Fibroblast of skin of right quadriceps (primary cell): ENCODE measurements at regions not wholly inside any gene's neighbourhood (a gene's known extent, or its start where the extent isn't known, plus 50 kb on each side); places are given as distances from the start of the nearest gene placed in this dataset.
"Not testable (repeated sequence)": the region's sequence is repeated elsewhere in the genome, so short reads cannot be mapped to it uniquely, and the experiment has no call there.

Source experiments
- DNase-seq: peaks from one replicate; pipeline ENCODE4 v3.0.0-alpha.2; 2013

- DNase-seq: peak; percentile 38
These were observed 346.7 kb downstream of the PAX1 start for GRCh38 chr20:22052025-22052650.

- not testable (repeated sequence) for DNase-seq
These were observed 340.6 kb downstream of the PAX1 start for GRCh38 chr20:22045956-22046507.

GRCh38 chr20:22027423-22027822, 322.0 kb downstream of the PAX1 start:
- no peak for DNase-seq

GRCh38 chr20:22020201-22020600, 314.7 kb downstream of the PAX1 start:
- DNase-seq: peak; percentile 62

- peak; percentile 7 for DNase-seq
These were observed 303.0 kb downstream of the PAX1 start for GRCh38 chr20:22008456-22008855.

GRCh38 chr20:22006306-22006705, 300.8 kb downstream of the PAX1 start:
- DNase-seq: no peak

GRCh38 chr20:22005535-22005934, 300.1 kb downstream of the PAX1 start:
- no peak for DNase-seq

GRCh38 chr20:22004946-22005345, 299.5 kb downstream of the PAX1 start:
- DNase-seq: no peak

- DNase-seq: no peak
These were observed 298.2 kb downstream of the PAX1 start for GRCh38 chr20:22003680-22004079.

GRCh38 chr20:22001886-22002285, 296.4 kb downstream of the PAX1 start:
- peak; percentile 22 for DNase-seq

- no peak for DNase-seq
These were observed 290.0 kb downstream of the PAX1 start for GRCh38 chr20:21995461-21995860.

- no peak for DNase-seq
These were observed 288.7 kb downstream of the PAX1 start for GRCh38 chr20:21994203-21994602.

GRCh38 chr20:21982559-21982958, 277.1 kb downstream of the PAX1 start:
- DNase-seq: no peak

- DNase-seq: peak; percentile 80
These were observed 276.3 kb downstream of the PAX1 start for GRCh38 chr20:21981597-21982344.

- DNase-seq: peak; percentile 38
These were observed 275.7 kb downstream of the PAX1 start for GRCh38 chr20:21981179-21981578.

GRCh38 chr20:21971436-21971835, 266.0 kb downstream of the PAX1 start:
- DNase-seq: no peak

- no peak for DNase-seq
These were observed 263.0 kb downstream of the PAX1 start for GRCh38 chr20:21968486-21968885.

GRCh38 chr20:21967481-21967880, 262.0 kb downstream of the PAX1 start:
- DNase-seq: no peak

- no peak for DNase-seq
These were observed 251.1 kb downstream of the PAX1 start for GRCh38 chr20:21956591-21956990.

GRCh38 chr20:21947406-21947805, 241.9 kb downstream of the PAX1 start:
- no peak for DNase-seq

- no peak for DNase-seq
These were observed 238.8 kb downstream of the PAX1 start for GRCh38 chr20:21944227-21944626.

GRCh38 chr20:21941941-21942805, 236.7 kb downstream of the PAX1 start:
- DNase-seq: peak; percentile 30

- peak; percentile 56 for DNase-seq
These were observed 231.4 kb downstream of the PAX1 start for GRCh38 chr20:21936720-21937380.
